MM.1S (cell line): ENCODE measurements at regions not wholly inside any gene's neighbourhood (a gene's known extent, or its start where the extent isn't known, plus 50 kb on each side); places are given as distances from the start of the nearest gene placed in this dataset.

Experiments
- EZH2 ChIP-seq: fragments of 300-600 bp; sonication (generic); optimal IDR thresholded peaks from 2 replicates; pipeline ENCODE3; 2017; ENCODE audit warnings: low read depth, mild to moderate bottlenecking, antibody characterized with exemption, low read length, mixed read lengths
- EZH2phosphoT487 ChIP-seq: fragments of 300-600 bp; sonication (generic); IDR thresholded peaks from 2 replicates; pipeline ENCODE4 v1.6.1; 2018; ENCODE audit warnings: antibody characterized with exemption, low read length
- TF ChIP-seq, protein P1 (sequence below): fragments of 300-600 bp; sonication (generic); IDR thresholded peaks from 2 replicates; pipeline ENCODE4 v1.5.1; 2016; ENCODE audit warnings: antibody characterized with exemption, low read length, mixed read lengths

DNA sequence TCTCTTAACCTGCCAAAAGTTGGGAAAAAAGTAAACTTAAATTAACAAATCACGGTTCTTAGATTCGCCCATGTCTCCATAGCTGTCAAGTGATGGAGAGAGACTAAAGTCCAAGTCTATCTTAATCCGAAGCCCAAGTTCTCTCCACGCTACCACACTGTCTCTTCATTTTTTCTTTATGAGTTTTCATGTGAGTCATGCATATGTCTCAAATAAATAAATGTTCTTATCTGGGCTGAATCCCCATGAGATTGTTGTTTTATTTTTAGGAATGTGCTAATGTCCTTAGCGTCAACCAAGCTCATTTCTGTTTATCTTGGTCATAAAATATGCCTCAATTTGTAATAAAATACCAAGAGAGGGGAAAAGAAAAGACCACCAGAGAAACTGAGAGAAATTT lies 169.3 kb downstream of the RCHY1 start:
- TF ChIP-seq, protein P1, sequence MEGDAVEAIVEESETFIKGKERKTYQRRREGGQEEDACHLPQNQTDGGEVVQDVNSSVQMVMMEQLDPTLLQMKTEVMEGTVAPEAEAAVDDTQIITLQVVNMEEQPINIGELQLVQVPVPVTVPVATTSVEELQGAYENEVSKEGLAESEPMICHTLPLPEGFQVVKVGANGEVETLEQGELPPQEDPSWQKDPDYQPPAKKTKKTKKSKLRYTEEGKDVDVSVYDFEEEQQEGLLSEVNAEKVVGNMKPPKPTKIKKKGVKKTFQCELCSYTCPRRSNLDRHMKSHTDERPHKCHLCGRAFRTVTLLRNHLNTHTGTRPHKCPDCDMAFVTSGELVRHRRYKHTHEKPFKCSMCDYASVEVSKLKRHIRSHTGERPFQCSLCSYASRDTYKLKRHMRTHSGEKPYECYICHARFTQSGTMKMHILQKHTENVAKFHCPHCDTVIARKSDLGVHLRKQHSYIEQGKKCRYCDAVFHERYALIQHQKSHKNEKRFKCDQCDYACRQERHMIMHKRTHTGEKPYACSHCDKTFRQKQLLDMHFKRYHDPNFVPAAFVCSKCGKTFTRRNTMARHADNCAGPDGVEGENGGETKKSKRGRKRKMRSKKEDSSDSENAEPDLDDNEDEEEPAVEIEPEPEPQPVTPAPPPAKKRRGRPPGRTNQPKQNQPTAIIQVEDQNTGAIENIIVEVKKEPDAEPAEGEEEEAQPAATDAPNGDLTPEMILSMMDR = no peak
- TF ChIP-seq EZH2 (no peak), EZH2phosphoT487 (no peak)
